GM04504 (cell line): ENCODE measurements at regions not wholly inside any gene's neighbourhood (a gene's known extent, or its start where the extent isn't known, plus 50 kb on each side); places are given as distances from the start of the nearest gene placed in this dataset.

Experiments
- DNase-seq: peaks from one replicate; pipeline ENCODE4 v3.0.0-alpha.2; 2012; ENCODE audit warnings: low read depth

GRCh38 chr5:152337484-152337883 lies 67.6 kb downstream of the NMUR2 start:
- no peak for DNase-seq

GRCh38 chr5:152335461-152335860 lies 69.6 kb downstream of the NMUR2 start:
- DNase-seq, result no peak

- DNase-seq, result no peak
Measured at GRCh38 chr5:152332716-152333460, 72.2 kb downstream of the NMUR2 start.

- no peak for DNase-seq
Measured at GRCh38 chr5:152331718-152332117, 73.4 kb downstream of the NMUR2 start.

GRCh38 chr5:152331006-152331405 lies 74.1 kb downstream of the NMUR2 start:
- DNase-seq, result no peak

GRCh38 chr5:152329761-152330283 lies 75.3 kb downstream of the NMUR2 start:
- no peak for DNase-seq

GRCh38 chr5:152329207-152329606 lies 75.9 kb downstream of the NMUR2 start:
- no peak for DNase-seq

GRCh38 chr5:152315942-152316341 lies 89.1 kb downstream of the NMUR2 start:
- no peak for DNase-seq

GRCh38 chr5:152314196-152314829 lies 90.8 kb downstream of the NMUR2 start:
- DNase-seq, result no peak

GRCh38 chr5:152309926-152310450 lies 95.1 kb downstream of the NMUR2 start:
- DNase-seq, result no peak

- DNase-seq, result no peak
Measured at GRCh38 chr5:152306386-152306785, 98.7 kb downstream of the NMUR2 start.

- no peak for DNase-seq
Measured at GRCh38 chr5:152305525-152305924, 99.6 kb downstream of the NMUR2 start.

- DNase-seq, result no peak
Measured at GRCh38 chr5:152303841-152304240, 101.2 kb downstream of the NMUR2 start.

- DNase-seq, result no peak
Measured at GRCh38 chr5:152297866-152298265, 107.2 kb downstream of the NMUR2 start.

GRCh38 chr5:152293189-152293588 lies 111.9 kb downstream of the NMUR2 start:
- DNase-seq, result no peak

- no peak for DNase-seq
Measured at GRCh38 chr5:152290181-152290580, 114.9 kb downstream of the NMUR2 start.

GRCh38 chr5:152288917-152289595 lies 116.0 kb downstream of the NMUR2 start:
- no peak for DNase-seq

- DNase-seq, result no peak
Measured at GRCh38 chr5:152288499-152288898, 116.6 kb downstream of the NMUR2 start.

- no peak for DNase-seq
Measured at GRCh38 chr5:152285764-152286163, 119.3 kb downstream of the NMUR2 start.

- no peak for DNase-seq
Measured at GRCh38 chr5:152282331-152282730, 122.7 kb downstream of the NMUR2 start.

GRCh38 chr5:152277936-152278335 lies 127.1 kb downstream of the NMUR2 start:
- DNase-seq, result no peak

GRCh38 chr5:152274224-152274623 lies 130.9 kb downstream of the NMUR2 start:
- no peak for DNase-seq

- no peak for DNase-seq
Measured at GRCh38 chr5:152271420-152271819, 133.7 kb downstream of the NMUR2 start.
